ENCODE measurements at regions not wholly inside any gene's neighbourhood (a gene's known extent, or its start where the extent isn't known, plus 50 kb on each side); places are given as distances from the start of the nearest gene placed in this dataset.

GRCh38 chr10:55410415-55410885, 609.4 kb upstream of the PCDH15 start:
- no peak overlapping the region for H3K4me3 ChIP-seq
- peak overlapping the region in 1 of 4 donors; percentile 42 for H3K27ac ChIP-seq
- no peaks in the 10 kb centered on the region for H3K9me3 ChIP-seq
- peaks cover 0 to 7% (median 0%) of the 10 kb centered on the region in 3 donors for H3K4me1 ChIP-seq
- intact Hi-C loops (cut with DNase I) = no loop called here
- no peaks in the 10 kb centered on the region for H3K27me3 ChIP-seq
- 22 to 36% methylated on average over 7 of the region's 7 CpGs for WGBS, 2 donors
- TF ChIP-seq POLR2A (IDR thresholded peaks at IDR 0.05) = no peak
- no peak for DNase-seq
- H3K36me3 ChIP-seq = no peaks in the 10 kb centered on the region

- Histone ChIP-seq H3K9me3 (no peaks in the 10 kb centered on the region), H3K36me3 (no peaks in the 10 kb centered on the region), H3K27me3 (no peaks in the 10 kb centered on the region), H3K4me3 (no peak overlapping the region), H3K27ac (no peak overlapping the region), H3K4me1 (no peaks in the 10 kb centered on the region)
- intact Hi-C loops (cut with DNase I) = no loop called here
- TF ChIP-seq, protein P1, sequence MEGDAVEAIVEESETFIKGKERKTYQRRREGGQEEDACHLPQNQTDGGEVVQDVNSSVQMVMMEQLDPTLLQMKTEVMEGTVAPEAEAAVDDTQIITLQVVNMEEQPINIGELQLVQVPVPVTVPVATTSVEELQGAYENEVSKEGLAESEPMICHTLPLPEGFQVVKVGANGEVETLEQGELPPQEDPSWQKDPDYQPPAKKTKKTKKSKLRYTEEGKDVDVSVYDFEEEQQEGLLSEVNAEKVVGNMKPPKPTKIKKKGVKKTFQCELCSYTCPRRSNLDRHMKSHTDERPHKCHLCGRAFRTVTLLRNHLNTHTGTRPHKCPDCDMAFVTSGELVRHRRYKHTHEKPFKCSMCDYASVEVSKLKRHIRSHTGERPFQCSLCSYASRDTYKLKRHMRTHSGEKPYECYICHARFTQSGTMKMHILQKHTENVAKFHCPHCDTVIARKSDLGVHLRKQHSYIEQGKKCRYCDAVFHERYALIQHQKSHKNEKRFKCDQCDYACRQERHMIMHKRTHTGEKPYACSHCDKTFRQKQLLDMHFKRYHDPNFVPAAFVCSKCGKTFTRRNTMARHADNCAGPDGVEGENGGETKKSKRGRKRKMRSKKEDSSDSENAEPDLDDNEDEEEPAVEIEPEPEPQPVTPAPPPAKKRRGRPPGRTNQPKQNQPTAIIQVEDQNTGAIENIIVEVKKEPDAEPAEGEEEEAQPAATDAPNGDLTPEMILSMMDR (IDR thresholded peaks at IDR 0.05) = no peak
- TF ChIP-seq POLR2A (IDR thresholded peaks at IDR 0.05) = no peak
- WGBS, 2 donors = 48 to 73% methylated on average over 6 of the region's 6 CpGs
- DNase-seq = no peak
Measured at GRCh38 chr10:55404094-55404493, 603.1 kb upstream of the PCDH15 start.

DNA sequence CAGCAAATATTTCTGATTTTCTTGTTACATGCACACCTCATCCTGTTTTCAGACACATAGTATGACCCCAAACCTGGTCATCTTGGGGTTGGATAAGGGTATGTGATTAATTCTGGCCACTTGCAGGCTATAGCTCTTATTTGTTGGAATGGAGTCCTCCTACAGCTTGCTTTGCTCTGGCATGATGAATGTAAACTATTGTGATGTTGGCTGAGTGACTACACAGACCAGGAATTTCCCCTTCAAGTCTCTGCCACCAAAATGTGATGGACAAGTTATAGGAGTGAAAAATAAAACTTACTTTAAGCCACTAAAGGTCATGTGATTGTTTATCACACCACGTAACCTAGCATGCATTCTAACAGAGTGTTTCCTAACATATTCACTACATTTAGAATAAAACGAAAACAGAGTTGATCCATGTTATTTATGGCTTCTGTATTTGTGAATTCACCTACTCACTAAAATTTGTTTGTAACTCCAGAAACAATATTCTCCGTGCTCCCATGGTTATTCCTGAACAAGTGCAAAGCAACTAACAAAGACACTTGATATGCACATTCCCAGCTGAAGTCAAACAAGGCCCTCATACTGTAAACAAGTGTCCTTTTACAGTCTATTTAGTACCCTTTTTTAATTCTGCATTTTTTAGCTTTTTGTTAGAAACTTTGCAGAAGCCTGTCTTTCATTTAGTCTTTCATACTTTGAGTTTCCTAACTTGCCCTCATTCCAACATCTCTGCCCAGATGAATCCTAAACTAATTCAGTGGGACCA, 599.2 kb upstream of the PCDH15 start:
- intact Hi-C loops (cut with DNase I) = no loop called here

GRCh38 chr10:55398497-55398882, 597.5 kb upstream of the PCDH15 start:
- 26 to 38% methylated on average over 1 of the region's 1 CpG for WGBS, 2 donors
- DNase-seq = no peak
- H3K4me3 ChIP-seq = no peak overlapping the region
- no peaks in the 10 kb centered on the region for H3K4me1 ChIP-seq
- H3K9me3 ChIP-seq = no peaks in the 10 kb centered on the region
- intact Hi-C loops (cut with DNase I) = no loop called here
- H3K27ac ChIP-seq = no peak overlapping the region
- TF ChIP-seq, protein P1 (IDR thresholded peaks at IDR 0.05) = no peak
- TF ChIP-seq POLR2A (IDR thresholded peaks at IDR 0.05) = no peak
- H3K36me3 ChIP-seq = no peaks in the 10 kb centered on the region
- H3K27me3 ChIP-seq = no peaks in the 10 kb centered on the region

More for the DNA sequence above, 599.2 kb upstream of the PCDH15 start:
- no peak for DNase-seq
- H3K27ac ChIP-seq = no peak overlapping the region
- no peaks in the 10 kb centered on the region for H3K36me3 ChIP-seq
- H3K4me3 ChIP-seq = no peak overlapping the region
- H3K27me3 ChIP-seq = no peaks in the 10 kb centered on the region
- WGBS, 2 donors = 49 to 50% methylated on average over 3 of the region's 3 CpGs
- TF ChIP-seq, protein P1 (IDR thresholded peaks at IDR 0.05) = no peak
- TF ChIP-seq POLR2A (IDR thresholded peaks at IDR 0.05) = no peak
- no peaks in the 10 kb centered on the region for H3K4me1 ChIP-seq
- H3K9me3 ChIP-seq = no peaks in the 10 kb centered on the region

- intact Hi-C loops (cut with DNase I) = no loop called here
- Histone ChIP-seq H3K4me1 (no peaks in the 10 kb centered on the region), H3K4me3 (no peak overlapping the region), H3K27ac (no peak overlapping the region), H3K36me3 (no peaks in the 10 kb centered on the region), H3K9me3 (no peaks in the 10 kb centered on the region), H3K27me3 (no peaks in the 10 kb centered on the region)
- 76 to 89% methylated on average over 7 of the region's 7 CpGs for WGBS, 2 donors
- TF ChIP-seq, protein P1 (IDR thresholded peaks at IDR 0.05) = no peak
- no peak for TF ChIP-seq POLR2A (IDR thresholded peaks at IDR 0.05)
- DNase-seq = no peak
Measured at GRCh38 chr10:55397777-55398496, 596.9 kb upstream of the PCDH15 start.

All from esophagus squamous epithelium (tissue), 5 donors.